ENCODE measurements at regions not wholly inside any gene's neighbourhood (a gene's known extent, or its start where the extent isn't known, plus 50 kb on each side); places are given as distances from the start of the nearest gene placed in this dataset.

GRCh38 chr14:59036134-59036533 lies 152.3 kb upstream of the DAAM1 start:
- ChIA-PET CTCF (no interaction called here), POLR2A (no interaction called here)
- ATAC-seq (ENCODE audit: low read depth) (no peak), DNase-seq (no peak)
- Histone ChIP-seq H4K20me1 (ENCODE audit: control insufficient read depth, insufficient read depth, low read length, poor library complexity, severe bottlenecking) (no peaks in the 10 kb centered on the region), H3K9me3 (ENCODE audit: control extremely low read depth in 1 of 3, control insufficient read depth in 2 of 3, insufficient read depth in 1 of 3, low read length in 2 of 3) (no peaks in the 10 kb centered on the region), H3K36me3 (replicated peaks in 1 of 2; ENCODE audit: control extremely low read depth in 1 of 2, control insufficient read depth in 1 of 2, extremely low read depth in 1 of 2, insufficient read depth in 2 of 2, low read length in 1 of 2) (no peaks in the 10 kb centered on the region), H3K79me2 (ENCODE audit: control insufficient read depth, insufficient read depth, low read length) (no peaks in the 10 kb centered on the region), H3K4me3 (ENCODE audit: control extremely low read depth in 1 of 5, extremely low read depth in 1 of 5, insufficient read depth in 1 of 5, low read depth in 2 of 5, low read length in 4 of 5) (no peak overlapping the region), H3K27ac (ENCODE audit: low read length in 2 of 2) (no peak overlapping the region), H3K9ac (ENCODE audit: low read length) (no peak overlapping the region), H3K27me3 (replicated peaks in 1 of 4; ENCODE audit: control extremely low read depth in 1 of 4, control insufficient read depth in 3 of 4, insufficient read depth in 4 of 4, low read length in 3 of 4) (no peaks in the 10 kb centered on the region), H3K4me2 (replicated peaks; ENCODE audit: low read depth, low read length, poor library complexity, severe bottlenecking) (no peak overlapping the region), H3K4me1 (ENCODE audit: control insufficient read depth in 2 of 2, insufficient read depth in 2 of 2, low read length in 2 of 2) (no peaks in the 10 kb centered on the region), H2AFZ (ENCODE audit: insufficient read depth, low read depth, low read length, poor library complexity, severe bottlenecking) (no peak overlapping the region)
- H3K4me1 Mint-ChIP-seq = no peaks in the 10 kb centered on the region
- H3K4me3 Mint-ChIP-seq = no peak overlapping the region
- H3K9me3 Mint-ChIP-seq (ENCODE audit: insufficient read depth) = no peaks in the 10 kb centered on the region
- no CpG with 5 or more reads among the region's 2 CpGs for whole genome bisulfite sequencing (ENCODE audit: insufficient coverage)
- peaks cover 5% of the 10 kb centered on the region for H3K27me3 Mint-ChIP-seq
- no peak overlapping the region for H3K27ac Mint-ChIP-seq
- TF ChIP-seq, protein P1, sequence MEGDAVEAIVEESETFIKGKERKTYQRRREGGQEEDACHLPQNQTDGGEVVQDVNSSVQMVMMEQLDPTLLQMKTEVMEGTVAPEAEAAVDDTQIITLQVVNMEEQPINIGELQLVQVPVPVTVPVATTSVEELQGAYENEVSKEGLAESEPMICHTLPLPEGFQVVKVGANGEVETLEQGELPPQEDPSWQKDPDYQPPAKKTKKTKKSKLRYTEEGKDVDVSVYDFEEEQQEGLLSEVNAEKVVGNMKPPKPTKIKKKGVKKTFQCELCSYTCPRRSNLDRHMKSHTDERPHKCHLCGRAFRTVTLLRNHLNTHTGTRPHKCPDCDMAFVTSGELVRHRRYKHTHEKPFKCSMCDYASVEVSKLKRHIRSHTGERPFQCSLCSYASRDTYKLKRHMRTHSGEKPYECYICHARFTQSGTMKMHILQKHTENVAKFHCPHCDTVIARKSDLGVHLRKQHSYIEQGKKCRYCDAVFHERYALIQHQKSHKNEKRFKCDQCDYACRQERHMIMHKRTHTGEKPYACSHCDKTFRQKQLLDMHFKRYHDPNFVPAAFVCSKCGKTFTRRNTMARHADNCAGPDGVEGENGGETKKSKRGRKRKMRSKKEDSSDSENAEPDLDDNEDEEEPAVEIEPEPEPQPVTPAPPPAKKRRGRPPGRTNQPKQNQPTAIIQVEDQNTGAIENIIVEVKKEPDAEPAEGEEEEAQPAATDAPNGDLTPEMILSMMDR (IDR thresholded peaks at IDR 0.05) = no peak
- TF ChIP-seq EZH2 (IDR thresholded peaks at IDR 0.05; ENCODE audit: borderline replicate concordance, insufficient read depth, low read depth, low read length, poor library complexity, severe bottlenecking) = no peak
- intact Hi-C loops (cut with micrococcal nuclease) = no loop called here

GRCh38 chr14:59037086-59037485 lies 151.4 kb upstream of the DAAM1 start:
- no peak for TF ChIP-seq EZH2 (IDR thresholded peaks at IDR 0.05; ENCODE audit: borderline replicate concordance, insufficient read depth, low read depth, low read length, poor library complexity, severe bottlenecking)
- TF ChIP-seq, protein P1 (IDR thresholded peaks at IDR 0.05) = no peak
- no peaks in the 10 kb centered on the region for H3K9me3 ChIP-seq (ENCODE audit: control extremely low read depth in 1 of 3, control insufficient read depth in 2 of 3, insufficient read depth in 1 of 3, low read length in 2 of 3)
- H3K27me3 ChIP-seq (replicated peaks in 1 of 4; ENCODE audit: control extremely low read depth in 1 of 4, control insufficient read depth in 3 of 4, insufficient read depth in 4 of 4, low read length in 3 of 4) = no peaks in the 10 kb centered on the region
- H3K9me3 Mint-ChIP-seq (ENCODE audit: insufficient read depth) = no peaks in the 10 kb centered on the region
- H3K27ac Mint-ChIP-seq = no peak overlapping the region
- 81% methylated on average over 3 of the region's 3 CpGs for WGBS (ENCODE audit: insufficient coverage)
- ATAC-seq (ENCODE audit: low read depth) (no peak), DNase-seq (no peak)
- H3K4me2 ChIP-seq (replicated peaks; ENCODE audit: low read depth, low read length, poor library complexity, severe bottlenecking) = no peak overlapping the region
- H2AFZ ChIP-seq (ENCODE audit: insufficient read depth, low read depth, low read length, poor library complexity, severe bottlenecking) = no peak overlapping the region
- H3K27me3 Mint-ChIP-seq = peaks cover 5% of the 10 kb centered on the region
- POLR2A ChIA-PET = no interaction called here
- no peaks in the 10 kb centered on the region for H3K4me1 Mint-ChIP-seq
- H3K4me1 ChIP-seq (ENCODE audit: control insufficient read depth in 2 of 2, insufficient read depth in 2 of 2, low read length in 2 of 2) = no peaks in the 10 kb centered on the region
- CTCF ChIA-PET = no interaction called here
- H3K79me2 ChIP-seq (ENCODE audit: control insufficient read depth, insufficient read depth, low read length) = no peaks in the 10 kb centered on the region
- H3K4me3 ChIP-seq (ENCODE audit: control extremely low read depth in 1 of 5, extremely low read depth in 1 of 5, insufficient read depth in 1 of 5, low read depth in 2 of 5, low read length in 4 of 5) = no peak overlapping the region
- no peak overlapping the region for H3K9ac ChIP-seq (ENCODE audit: low read length)
- H3K27ac ChIP-seq (ENCODE audit: low read length in 2 of 2) = no peak overlapping the region
- intact Hi-C loops (cut with micrococcal nuclease) = no loop called here
- H4K20me1 ChIP-seq (ENCODE audit: control insufficient read depth, insufficient read depth, low read length, poor library complexity, severe bottlenecking) = no peaks in the 10 kb centered on the region
- no peak overlapping the region for H3K4me3 Mint-ChIP-seq
- H3K36me3 ChIP-seq (replicated peaks in 1 of 2; ENCODE audit: control extremely low read depth in 1 of 2, control insufficient read depth in 1 of 2, extremely low read depth in 1 of 2, insufficient read depth in 2 of 2, low read length in 1 of 2) = no peaks in the 10 kb centered on the region

Measured in B cell (primary cell).